WTC11 (cell line): ENCODE measurements at regions not wholly inside any gene's neighbourhood (a gene's known extent, or its start where the extent isn't known, plus 50 kb on each side); places are given as distances from the start of the nearest gene placed in this dataset.

ENCODE experiments used
- ATAC-seq: fragments of 200-7000 bp; cut with Tn5 transposase; 2 replicates; pipeline ENCODE4 v1.10.0; 2021; ENCODE audit warnings: mild to moderate bottlenecking, moderate library complexity
- CTCF ChIA-PET: fragments of 300-600 bp; sonication (Branson Sonifier 250); formaldehyde crosslinking; loops from one replicate; lab custom pipeline; 2021; ENCODE audit warnings: antibody characterized with exemption; lab: Charles Lee
- POLR2A ChIA-PET: fragments of 350-600 bp; sonication (Branson Sonifier 250); formaldehyde crosslinking; loops from one replicate; lab custom pipeline; 2021; ENCODE audit warnings: antibody characterized with exemption; lab: Charles Lee
- DNase-seq: peaks from one replicate; pipeline ENCODE4 v3.0.0; 2021; ENCODE audit warnings: low spot score
- H3K27ac Mint-ChIP-seq: 2 replicates; pipeline ENCODE4 v1.8.0; 2021; ENCODE audit warnings: mixed read lengths
- H3K27me3 Mint-ChIP-seq: 2 replicates; pipeline ENCODE4 v1.8.0; 2021; ENCODE audit warnings: low read depth, mild to moderate bottlenecking, moderate library complexity, mixed read lengths
- H3K36me3 Mint-ChIP-seq: 2 replicates; pipeline ENCODE4 v1.8.0; 2021; ENCODE audit warnings: mixed read lengths
- H3K4me1 Mint-ChIP-seq: 2 replicates; pipeline ENCODE4 v1.8.0; 2022; ENCODE audit warnings: mixed read lengths
- H3K4me3 Mint-ChIP-seq: 2 replicates; pipeline ENCODE4 v1.8.0; 2021; ENCODE audit warnings: mild to moderate bottlenecking, moderate library complexity, mixed read lengths
- H3K9me3 Mint-ChIP-seq: 2 replicates; pipeline ENCODE4 v1.8.0; 2021; ENCODE audit warnings: mixed read lengths
- ATF3 ChIP-seq: sonication (generic); formaldehyde crosslinking; conservative IDR thresholded peaks from 2 replicates; pipeline ENCODE4 v1.8.1; 2022; ENCODE audit warnings: mild to moderate bottlenecking, missing genetic modification reagents
- CREB1 ChIP-seq: sonication (generic); formaldehyde crosslinking; IDR thresholded peaks from 2 replicates; pipeline ENCODE4 v1.8.0; 2023; ENCODE audit warnings: mild to moderate bottlenecking, missing genetic modification reagents
- E2F1 ChIP-seq: sonication (generic); formaldehyde crosslinking; IDR thresholded peaks from 2 replicates; pipeline ENCODE4 v1.8.0; 2022; ENCODE audit warnings: mild to moderate bottlenecking, missing genetic modification reagents
- ERG ChIP-seq: fragments of 250-450 bp; sonication (Bioruptor Pico); IDR thresholded peaks from 2 replicates; pipeline ENCODE4 v1.8.0; 2021; ENCODE audit warnings: mild to moderate bottlenecking
- FOXK1 ChIP-seq: sonication (generic); formaldehyde crosslinking; IDR thresholded peaks from 2 replicates; pipeline ENCODE4 v1.8.0; 2022; ENCODE audit warnings: mild to moderate bottlenecking, moderate library complexity, missing genetic modification reagents
- GABPB1 ChIP-seq: sonication (generic); formaldehyde crosslinking; IDR thresholded peaks from 2 replicates; pipeline ENCODE4 v1.8.1; 2023; ENCODE audit warnings: mild to moderate bottlenecking, missing genetic modification reagents
- GTF2I ChIP-seq: fragments of 250-450 bp; sonication (Bioruptor Pico); conservative IDR thresholded peaks from 2 replicates; pipeline ENCODE4 v1.4.0; 2021; ENCODE audit warnings: mild to moderate bottlenecking
- IRF2 ChIP-seq: sonication (generic); formaldehyde crosslinking; IDR thresholded peaks from 2 replicates; pipeline ENCODE4 v1.8.0; 2022; ENCODE audit warnings: low read depth, missing genetic modification reagents, borderline replicate concordance
- JUN ChIP-seq: sonication (generic); formaldehyde crosslinking; IDR thresholded peaks from 2 replicates; pipeline ENCODE4 v1.8.0; 2023; ENCODE audit warnings: mild to moderate bottlenecking, missing genetic modification reagents
- KAT7 ChIP-seq: sonication (generic); formaldehyde crosslinking; IDR thresholded peaks from 2 replicates; pipeline ENCODE4 v1.8.1; 2023; ENCODE audit warnings: missing genetic modification reagents, mild to moderate bottlenecking, borderline replicate concordance
- NR2C2 ChIP-seq: sonication (generic); formaldehyde crosslinking; IDR thresholded peaks from 2 replicates; pipeline ENCODE4 v1.8.0; 2022; ENCODE audit warnings: mild to moderate bottlenecking, missing genetic modification reagents
- NR3C1 ChIP-seq: sonication (generic); formaldehyde crosslinking; conservative IDR thresholded peaks from 2 replicates; pipeline ENCODE4 v1.8.1; 2023; ENCODE audit warnings: low read depth, mild to moderate bottlenecking, missing genetic modification reagents
- SMAD3 ChIP-seq: sonication (generic); formaldehyde crosslinking; IDR thresholded peaks from 2 replicates; pipeline ENCODE4 v1.8.0; 2022; ENCODE audit warnings: missing genetic modification reagents, mild to moderate bottlenecking, borderline replicate concordance
- TEAD4 ChIP-seq: sonication (generic); formaldehyde crosslinking; IDR thresholded peaks from 2 replicates; pipeline ENCODE4 v1.8.0; 2022; ENCODE audit warnings: mild to moderate bottlenecking, missing genetic modification reagents
- ZNF121 ChIP-seq: sonication (generic); formaldehyde crosslinking; IDR thresholded peaks from 2 replicates; pipeline ENCODE4 v1.8.0; 2023; ENCODE audit warnings: missing genetic modification reagents
- ZNF281 ChIP-seq: sonication (generic); formaldehyde crosslinking; IDR thresholded peaks from 2 replicates; pipeline ENCODE4 v1.8.0; 2023; ENCODE audit warnings: mild to moderate bottlenecking, missing genetic modification reagents
- ZNF532 ChIP-seq: fragments of 250-450 bp; sonication (Bioruptor Pico); IDR thresholded peaks from 2 replicates; pipeline ENCODE4 v1.9.0; 2021; ENCODE audit warnings: mild to moderate bottlenecking, borderline replicate concordance
- ZNF671 ChIP-seq: fragments of 250-450 bp; sonication (Bioruptor Pico); IDR thresholded peaks from 2 replicates; pipeline ENCODE4 v1.8.0; 2021; ENCODE audit warnings: mild to moderate bottlenecking

GRCh38 chr2:43018179-43019024, 208.0 kb downstream of the ZFP36L2 start:
- ATAC-seq = no peak
- Mint-ChIP-seq H3K4me1 (peaks cover 16% of the 10 kb centered on the region), H3K27ac (no peak overlapping the region; the same call in 1 of the 2 replicates), H3K36me3 (peaks cover 15% of the 10 kb centered on the region), H3K4me3 (no peak overlapping the region), H3K9me3 (peaks cover 18% of the 10 kb centered on the region), H3K27me3 (peaks cover 3% of the 10 kb centered on the region)
- DNase-seq = no peak
- POLR2A ChIA-PET = no interaction called here
- TF ChIP-seq KAT7 (CRISPR knock-in tag) (no peak), GABPB1 (CRISPR knock-in tag) (peak; percentile 87)
- CTCF ChIA-PET = interaction anchor here (0.5 to 1.0 kb wide), 2 partner anchors 43 to 1897 kb away, joined by 3 read pairs; no protein-coding TSS in a partner anchor

- ChIA-PET CTCF (interaction anchor here (0.9 kb wide), 1 partner anchor 9 kb away, joined by 3 read pairs; no protein-coding TSS in a partner anchor), POLR2A (no interaction called here)
- no peaks in the 10 kb centered on the region for H3K36me3 Mint-ChIP-seq
- no peak overlapping the region for H3K4me3 Mint-ChIP-seq
- peak; percentile 50 for ATAC-seq
- peaks cover 16% of the 10 kb centered on the region for H3K4me1 Mint-ChIP-seq
- H3K27me3 Mint-ChIP-seq = no peaks in the 10 kb centered on the region
- peaks cover 9% of the 10 kb centered on the region for H3K9me3 Mint-ChIP-seq
- TF ChIP-seq ZNF121 (CRISPR knock-in tag) = 0 out of 2 replicates have a peak, but pooled peaks have one; percentile 17
- no peak for TF ChIP-seq ZNF671
- no peak for TF ChIP-seq ATF3
- peak overlapping the region; percentile 26; the same call in 1 of the 2 replicates for H3K27ac Mint-ChIP-seq
- no peak for DNase-seq
Measured at GRCh38 chr2:43013821-43014345, 212.5 kb downstream of the ZFP36L2 start.

- Mint-ChIP-seq H3K4me1 (peaks cover 16% of the 10 kb centered on the region), H3K9me3 (peaks cover 18% of the 10 kb centered on the region), H3K4me3 (no peak overlapping the region), H3K36me3 (peaks cover 3% of the 10 kb centered on the region; the same call in 1 of the 2 replicates)
- CTCF ChIA-PET = interaction anchor here (0.9 kb wide), 1 partner anchor 8 kb away, joined by 3 read pairs; no protein-coding TSS in a partner anchor
- TF ChIP-seq SMAD3 = no peak
- TF ChIP-seq FOXK1 (CRISPR knock-in tag) = no peak
- TF ChIP-seq NR2C2 (CRISPR knock-in tag) = no peak
- TF ChIP-seq, all 79 proteins: peak for 0
- H3K27me3 Mint-ChIP-seq = no peaks in the 10 kb centered on the region
- DNase-seq = no peak
- no peak overlapping the region for H3K27ac Mint-ChIP-seq
- POLR2A ChIA-PET = no interaction called here
- ATAC-seq = no peak
Measured at GRCh38 chr2:43012966-43013365, 213.4 kb downstream of the ZFP36L2 start.

GRCh38 chr2:43011158-43011491, 215.3 kb downstream of the ZFP36L2 start:
- Mint-ChIP-seq H3K36me3 (peaks cover 5% of the 10 kb centered on the region; the same call in 1 of the 2 replicates), H3K27me3 (no peaks in the 10 kb centered on the region), H3K4me3 (no peak overlapping the region), H3K4me1 (peaks cover 16% of the 10 kb centered on the region), H3K9me3 (peaks cover 25% of the 10 kb centered on the region), H3K27ac (no peak overlapping the region)
- CTCF ChIA-PET = interaction anchor here (0.5 to 0.8 kb wide), 2 partner anchors 116 to 260 kb away, joined by 4 to 8 read pairs; no protein-coding TSS in a partner anchor
- DNase-seq = no peak
- no peak for ATAC-seq
- POLR2A ChIA-PET = no interaction called here
- TF ChIP-seq NR3C1 (CRISPR knock-in tag) = no peak
- no peak for TF ChIP-seq ZNF532
- TF ChIP-seq NR2C2 (CRISPR knock-in tag) = no peak
- TF ChIP-seq JUN (CRISPR knock-in tag) = no peak
- no peak for TF ChIP-seq ERG (CRISPR knock-in tag)
- no peak for TF ChIP-seq GABPB1 (CRISPR knock-in tag)
- no peak for TF ChIP-seq E2F1 (CRISPR knock-in tag)
- no peak for TF ChIP-seq CREB1
- no peak for TF ChIP-seq ZNF281 (CRISPR knock-in tag)
- TF ChIP-seq TEAD4 (CRISPR knock-in tag) = no peak
- TF ChIP-seq IRF2 (CRISPR knock-in tag) = no peak
- no peak for TF ChIP-seq GTF2I
